GM11168 (cell line): ENCODE measurements at regions not wholly inside any gene's neighbourhood (a gene's known extent, or its start where the extent isn't known, plus 50 kb on each side); places are given as distances from the start of the nearest gene placed in this dataset.

Source experiments
- in situ Hi-C: fragments of 300-500 bp; cut with MboI; formaldehyde crosslinking; loops from one replicate; pipeline ENCODE4 v1.12.0; 2022; ENCODE audit warnings: low sequenced_read_pairs; ENCODE audit not compliant: unreplicated experiment

- in situ Hi-C loops: no loop called here
These were observed 413.4 kb upstream of the MKI67 start for GRCh38 chr10:128539510-128540127.

- in situ Hi-C loops: no loop called here
These were observed 414.0 kb upstream of the MKI67 start for GRCh38 chr10:128540128-128540762.

GRCh38 chr10:128540781-128541761 is 414.8 kb upstream of the MKI67 start:
- in situ Hi-C loops: no loop called here

GRCh38 chr10:128541926-128542475 is 415.8 kb upstream of the MKI67 start:
- in situ Hi-C loops: no loop called here

GRCh38 chr10:128542659-128543058 is 416.4 kb upstream of the MKI67 start:
- in situ Hi-C loops: no loop called here

GRCh38 chr10:128543151-128543550 is 416.9 kb upstream of the MKI67 start:
- in situ Hi-C loops: no loop called here

- in situ Hi-C loops: no loop called here
These were observed 419.0 kb upstream of the MKI67 start for GRCh38 chr10:128545216-128545615.

GRCh38 chr10:128546651-128547165 is 420.5 kb upstream of the MKI67 start:
- in situ Hi-C loops: no loop called here

- in situ Hi-C loops: no loop called here
These were observed 422.9 kb upstream of the MKI67 start for GRCh38 chr10:128549101-128549608.

GRCh38 chr10:128550045-128550444 is 423.8 kb upstream of the MKI67 start:
- in situ Hi-C loops: no loop called here

GRCh38 chr10:128551475-128551874 is 425.3 kb upstream of the MKI67 start:
- in situ Hi-C loops: no loop called here

- in situ Hi-C loops: no loop called here
These were observed 427.5 kb upstream of the MKI67 start for GRCh38 chr10:128553755-128554154.

- in situ Hi-C loops: no loop called here
These were observed 430.2 kb upstream of the MKI67 start for GRCh38 chr10:128556182-128557110.

- in situ Hi-C loops: no loop called here
These were observed 431.0 kb upstream of the MKI67 start for GRCh38 chr10:128557149-128557710.

- in situ Hi-C loops: no loop called here
These were observed 434.2 kb upstream of the MKI67 start for GRCh38 chr10:128560406-128560805.

GRCh38 chr10:128560993-128561392 is 434.8 kb upstream of the MKI67 start:
- in situ Hi-C loops: no loop called here

- in situ Hi-C loops: no loop called here
These were observed 437.2 kb upstream of the MKI67 start for GRCh38 chr10:128563387-128563786.

- in situ Hi-C loops: no loop called here
These were observed 437.7 kb upstream of the MKI67 start for GRCh38 chr10:128563904-128564303.
